ENCODE measurements at regions not wholly inside any gene's neighbourhood (a gene's known extent, or its start where the extent isn't known, plus 50 kb on each side); places are given as distances from the start of the nearest gene placed in this dataset.

- no peak for DNase-seq (ENCODE audit: insufficient read length, low spot score)
- peak; percentile 45 for FAIRE-seq
- no peak for TF ChIP-seq POLR2A (IDR thresholded peaks at IDR 0.05; ENCODE audit: low read depth, low read length)
Measured at GRCh38 chr13:100827489-100828176, 153.0 kb upstream of the TMTC4 start.

DNA sequence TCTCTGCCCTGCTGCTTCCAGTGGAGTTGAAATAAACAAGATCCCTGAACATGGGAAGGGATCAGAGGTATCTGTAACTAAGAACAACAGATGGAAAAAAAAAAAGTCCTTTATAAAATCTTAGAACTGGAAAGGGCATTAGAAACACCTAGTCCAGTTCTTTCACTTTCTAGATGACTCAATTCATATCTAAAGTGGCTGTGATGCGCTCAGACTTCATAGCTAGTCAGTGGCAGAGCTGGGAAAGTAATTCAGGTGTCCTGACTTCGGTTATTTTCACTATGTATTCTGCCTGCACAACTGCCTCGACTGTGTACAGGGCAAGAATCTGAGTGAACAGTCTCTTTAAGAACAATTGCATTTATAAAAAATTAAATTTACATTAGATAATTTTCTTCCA lies 151.8 kb upstream of the TMTC4 start:
- TF ChIP-seq POLR2A (IDR thresholded peaks at IDR 0.05; ENCODE audit: low read depth, low read length): no peak
- DNase-seq (ENCODE audit: insufficient read length, low spot score) (no peak), FAIRE-seq (no peak)

DNA sequence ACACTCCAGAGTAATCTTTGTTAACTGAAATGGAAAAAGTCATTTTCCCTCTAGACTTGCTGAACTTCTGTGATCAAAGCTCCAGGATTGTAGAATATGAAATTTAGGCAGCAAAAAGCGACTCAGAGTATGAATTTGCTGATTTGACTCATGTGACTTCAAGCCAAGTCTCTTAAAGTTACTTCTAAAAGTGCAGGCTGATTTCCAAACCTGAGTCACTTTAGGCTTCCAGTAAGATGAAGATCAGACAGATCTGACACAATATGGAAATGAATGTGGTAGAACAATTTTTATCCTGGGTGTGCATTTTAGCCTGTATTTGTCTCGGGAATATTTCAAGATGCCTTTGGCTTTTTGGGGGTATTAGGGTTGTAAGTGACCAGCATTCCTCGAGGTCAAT lies 151.0 kb upstream of the TMTC4 start:
- TF ChIP-seq POLR2A (IDR thresholded peaks at IDR 0.05; ENCODE audit: low read depth, low read length): no peak
- FAIRE-seq: no peak
- no peak for DNase-seq (ENCODE audit: insufficient read length, low spot score)

GRCh38 chr13:100824366-100824765 lies 149.8 kb upstream of the TMTC4 start:
- no peak for TF ChIP-seq POLR2A (IDR thresholded peaks at IDR 0.05; ENCODE audit: low read depth, low read length)
- DNase-seq (ENCODE audit: insufficient read length, low spot score) (no peak), FAIRE-seq (no peak)

DNA sequence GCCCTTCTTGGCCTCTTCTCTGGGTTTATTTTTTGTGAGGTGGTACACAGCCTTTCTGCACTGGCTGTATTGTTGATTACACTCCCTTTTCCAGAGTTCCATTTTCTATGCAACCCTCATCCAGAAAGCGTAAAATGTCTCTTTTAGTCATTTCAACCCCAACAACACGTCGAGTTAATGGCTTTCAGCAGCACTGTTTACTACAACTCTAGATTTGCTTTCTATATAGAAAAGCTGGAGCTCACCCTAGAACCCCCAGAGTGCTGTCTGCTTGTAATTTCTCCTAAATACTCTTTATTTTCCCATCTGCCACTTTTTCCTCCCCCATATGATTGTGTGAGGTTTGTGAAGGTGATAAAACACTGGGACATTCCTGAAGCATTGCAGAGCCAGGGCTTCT lies 148.9 kb upstream of the TMTC4 start:
- no peak for TF ChIP-seq POLR2A (IDR thresholded peaks at IDR 0.05; ENCODE audit: low read depth, low read length)
- no peak for DNase-seq (ENCODE audit: insufficient read length, low spot score)
- peak; percentile 50 for FAIRE-seq

GRCh38 chr13:100822871-100823443 lies 148.4 kb upstream of the TMTC4 start:
- FAIRE-seq (no peak), DNase-seq (ENCODE audit: insufficient read length, low spot score) (no peak)
- no peak for TF ChIP-seq POLR2A (IDR thresholded peaks at IDR 0.05; ENCODE audit: low read depth, low read length)

DNA sequence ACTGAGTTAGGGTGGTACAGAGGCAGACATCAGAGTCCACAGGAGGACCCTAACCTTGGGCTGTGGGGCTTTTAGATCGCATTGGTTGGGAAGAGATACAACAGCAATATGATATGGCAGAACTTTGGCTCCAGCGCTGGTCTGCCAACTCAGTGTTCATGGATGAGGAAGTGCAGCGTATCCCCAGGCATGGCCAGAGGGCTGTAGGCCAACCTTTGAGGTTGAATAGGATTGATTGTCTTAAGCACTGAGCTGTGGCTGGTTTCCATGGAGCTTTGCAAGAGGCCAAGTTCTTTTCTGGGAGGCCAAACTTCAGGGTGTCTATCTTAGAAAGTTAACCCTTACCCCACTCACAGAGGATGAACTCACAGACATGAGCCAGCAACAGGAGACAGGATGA lies 144.1 kb upstream of the TMTC4 start:
- no peak for TF ChIP-seq POLR2A (IDR thresholded peaks at IDR 0.05; ENCODE audit: low read depth, low read length)
- FAIRE-seq (no peak), DNase-seq (ENCODE audit: insufficient read length, low spot score) (no peak)

- TF ChIP-seq POLR2A (IDR thresholded peaks at IDR 0.05; ENCODE audit: low read depth, low read length): no peak
- DNase-seq (ENCODE audit: insufficient read length, low spot score) (no peak), FAIRE-seq (no peak)
Measured at GRCh38 chr13:100817928-100818327, 143.3 kb upstream of the TMTC4 start.

DNA sequence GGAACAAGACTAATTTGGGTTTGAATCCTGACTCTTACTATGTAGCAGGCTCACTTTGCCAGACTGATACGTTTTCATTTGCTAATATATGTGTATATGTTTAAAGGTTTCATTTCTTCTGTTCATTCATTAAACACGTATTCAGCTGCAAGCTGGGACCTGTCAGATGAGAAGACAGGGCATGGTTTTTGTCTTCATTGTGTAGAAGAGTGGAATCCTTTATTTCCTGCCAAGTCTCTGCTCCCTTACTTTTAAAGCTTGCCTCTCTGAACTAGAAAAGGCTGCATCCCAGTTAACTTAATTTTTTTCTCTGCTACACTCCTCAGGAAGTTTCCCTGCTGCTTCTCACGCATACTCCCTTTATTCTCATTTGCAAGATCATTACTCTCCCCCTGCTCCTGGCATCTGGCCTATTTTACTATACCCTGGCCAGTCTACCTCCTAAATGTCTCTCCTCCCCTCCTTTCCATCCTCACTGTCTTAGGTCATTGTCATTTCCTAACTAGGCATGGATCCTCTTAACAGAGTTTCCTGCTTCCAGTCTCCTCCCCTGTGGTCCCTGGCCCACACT lies 141.0 kb upstream of the TMTC4 start:
- DNase-seq (ENCODE audit: insufficient read length, low spot score) (no peak), FAIRE-seq (no peak)
- TF ChIP-seq POLR2A (IDR thresholded peaks at IDR 0.05; ENCODE audit: low read depth, low read length): no peak

DNA sequence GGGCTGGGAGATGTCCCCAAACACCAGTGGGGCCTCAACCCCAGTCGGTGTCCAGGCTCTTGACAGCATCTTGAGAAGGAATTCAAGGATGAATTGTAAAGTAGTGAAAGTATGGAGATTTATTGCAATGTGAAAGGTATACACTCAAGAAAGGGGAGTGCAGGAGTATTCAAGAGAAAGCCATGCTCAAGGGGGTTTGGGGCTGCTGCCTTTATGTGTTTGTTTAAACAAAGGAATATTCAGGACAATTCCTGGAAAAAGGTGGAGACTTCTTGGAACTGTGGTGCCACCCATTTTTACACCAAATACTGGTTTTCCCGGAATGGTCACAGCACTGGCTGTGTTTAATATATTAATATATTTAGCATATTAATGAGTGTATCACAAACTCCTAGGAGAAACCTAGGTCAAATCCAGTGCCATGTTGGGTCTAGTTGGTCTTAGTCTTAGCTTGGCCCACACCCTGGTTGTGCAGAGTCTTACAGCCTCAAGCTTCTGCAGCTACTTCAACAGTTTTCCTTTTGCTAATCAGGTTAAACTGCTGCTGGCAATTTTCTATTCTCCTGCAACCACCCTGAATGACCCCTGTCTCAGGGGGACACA lies 138.5 kb upstream of the TMTC4 start:
- TF ChIP-seq POLR2A (IDR thresholded peaks at IDR 0.05; ENCODE audit: low read depth, low read length): no peak
- DNase-seq (ENCODE audit: insufficient read length, low spot score): no peak
- no peak for FAIRE-seq

- TF ChIP-seq POLR2A (IDR thresholded peaks at IDR 0.05; ENCODE audit: low read depth, low read length): no peak
- FAIRE-seq: no peak
Measured at GRCh38 chr13:100811928-100812327, 137.3 kb upstream of the TMTC4 start.

DNA sequence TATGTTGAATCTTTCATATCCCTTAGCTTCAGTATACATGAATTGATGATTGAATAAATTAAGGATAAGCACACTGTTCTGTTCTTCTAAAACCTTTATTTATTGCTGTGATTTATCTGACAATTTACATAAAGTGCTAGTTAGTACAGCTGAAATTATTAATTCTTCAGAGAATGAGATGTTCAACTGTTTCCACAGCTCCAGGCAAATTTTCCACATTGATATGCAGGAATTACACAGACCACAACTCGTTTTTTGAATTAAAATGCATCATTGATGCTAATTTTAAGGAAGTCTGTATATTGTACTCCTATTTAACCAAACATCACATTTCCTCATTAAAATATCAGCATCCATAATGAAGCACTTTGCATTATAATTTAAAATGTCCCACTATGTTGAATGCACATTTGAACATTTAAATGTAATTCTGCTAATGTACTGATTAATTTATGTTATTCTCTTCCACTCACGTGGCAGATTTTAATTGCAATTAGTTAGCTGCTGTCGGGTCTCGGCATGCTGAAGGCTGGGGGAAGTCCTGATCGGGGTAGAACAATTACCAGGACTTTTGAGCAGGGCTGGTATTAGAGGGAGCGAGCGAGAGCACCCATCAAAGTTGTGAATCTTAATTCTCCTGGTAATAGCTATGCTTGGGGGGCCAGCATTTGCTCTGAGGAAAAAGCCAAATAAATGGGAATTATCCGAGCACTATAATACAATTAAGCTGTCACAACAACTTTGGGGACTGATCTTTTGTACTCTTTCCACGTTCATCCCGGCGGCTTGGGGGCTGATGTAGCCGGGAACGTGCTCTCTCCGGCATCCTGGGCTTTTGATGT lies 136.7 kb upstream of the TMTC4 start:
- FAIRE-seq (peak; percentile 33), DNase-seq (ENCODE audit: insufficient read length, low spot score) (no peak)
- no peak for TF ChIP-seq POLR2A (IDR thresholded peaks at IDR 0.05; ENCODE audit: low read depth, low read length)

More at GRCh38 chr13:100811928-100812327, 137.3 kb upstream of the TMTC4 start:
- DNase-seq (ENCODE audit: insufficient read length, low spot score): no peak

GRCh38 chr13:100810481-100810880 lies 135.9 kb upstream of the TMTC4 start:
- DNase-seq (ENCODE audit: insufficient read length, low spot score) (no peak), FAIRE-seq (no peak)
- TF ChIP-seq POLR2A (IDR thresholded peaks at IDR 0.05; ENCODE audit: low read depth, low read length): no peak

DNA sequence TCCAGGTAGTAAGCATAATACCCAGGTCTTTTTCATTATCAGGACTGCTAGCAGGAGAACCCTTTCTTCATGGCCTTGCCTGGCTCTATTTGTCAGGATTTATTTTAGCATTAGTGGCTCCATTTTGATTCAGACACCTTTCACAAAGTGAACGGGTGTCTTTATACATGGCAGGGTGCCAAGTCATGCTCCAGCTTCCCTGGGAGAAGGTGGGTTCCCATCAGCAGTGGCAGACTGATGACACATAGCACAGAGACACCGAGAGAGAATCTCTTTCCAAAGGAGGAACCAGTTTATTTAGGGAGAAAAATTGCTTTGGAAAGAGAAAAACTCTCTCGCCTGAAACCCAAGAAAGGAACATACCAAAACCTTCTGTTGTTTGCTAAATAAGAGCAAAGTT lies 135.3 kb upstream of the TMTC4 start:
- DNase-seq (ENCODE audit: insufficient read length, low spot score): no peak
- FAIRE-seq: no peak
- no peak for TF ChIP-seq POLR2A (IDR thresholded peaks at IDR 0.05; ENCODE audit: low read depth, low read length)
